HCT116 (cell line): ENCODE measurements at regions not wholly inside any gene's neighbourhood (a gene's known extent, or its start where the extent isn't known, plus 50 kb on each side); places are given as distances from the start of the nearest gene placed in this dataset.

Source experiments
- ATAC-seq: fragments of 200-7000 bp; cut with Tn5 transposase; 2 replicates; pipeline ENCODE4 v1.9.1; 2020; ENCODE audit warnings: mild to moderate bottlenecking, moderate library complexity
- BruUV-seq: library from RNA; stranded (reverse); fragments of 400-500 nt; replicated peaks from 2 replicates; lab custom pipeline; 2021; lab: Mats Ljungman, UMichigan
- CTCF ChIA-PET: fragments of 300-600 bp; sonication (Branson Sonifier 250); formaldehyde crosslinking; loops from one replicate; lab custom pipeline; 2021; ENCODE audit warnings: antibody characterized with exemption; lab: Charles Lee
- POLR2A ChIA-PET: fragments of 300-600, 350-600 bp; sonication (Branson Sonifier 250); formaldehyde crosslinking; loops from one replicate; lab custom pipeline; 2021; ENCODE audit warnings: antibody characterized with exemption; lab: Charles Lee
- RAD21 ChIA-PET, 2 experiments: fragments of 300-600 bp; sonication (Branson Sonifier 250); formaldehyde crosslinking; loops; one replicate each; lab custom pipeline; 2023; ENCODE audit warnings: low total read pairs in 2 of 2; ENCODE audit not compliant: uncharacterized antibody in 2 of 2, unreplicated experiment in 2 of 2, low non-redundant PET in 1 of 2; lab: Charles Lee
- DNase-seq: peaks from one replicate; pipeline ENCODE4 v3.0.0-alpha.2; 2010; ENCODE audit warnings: low read depth, low spot score
- H2AFZ ChIP-seq: fragments of 200-600 bp; shearing (Covaris generic), sonication (generic); 2 replicates; pipeline ENCODE4 v1.6.1; 2017; ENCODE audit warnings: low read depth, mixed run types, mixed read lengths, antibody characterized with exemption, low read length; ENCODE audit not compliant: poor library complexity, severe bottlenecking
- H3K27ac ChIP-seq: 2 replicates; pipeline ENCODE4 v1.5.1; 2012; ENCODE audit warnings: low read depth, low read length
- H3K27me3 ChIP-seq: fragments of 200-600 bp; sonication (generic); 2 replicates; pipeline ENCODE4 v1.6.1; 2016; ENCODE audit warnings: mixed run types, low read length, mixed read lengths; ENCODE audit not compliant: insufficient read depth
- H3K36me3 ChIP-seq, 2 experiments: fragments of 200-500 bp in 1 of 2; fragments of 200-600 bp in 1 of 2; sonication (Bioruptor generic) in 1 of 2; sonication (generic) in 1 of 2; 2 replicates each; pipeline versions ENCODE4 v1.5.1 to v1.6.1; 2014 to 2016; ENCODE audit warnings: low read length in 2 of 2, inconsistent platforms in 1 of 2, mixed read lengths in 1 of 2, mixed run types in 1 of 2; ENCODE audit not compliant: insufficient read depth in 2 of 2, control insufficient read depth in 1 of 2
- H3K4me1 ChIP-seq, 2 experiments: fragments of 200-600 bp in 1 of 2; sonication (generic) in 1 of 2; 2 replicates each; pipeline versions ENCODE4 v1.5.1 to v1.6.1; 2012 to 2017; ENCODE audit warnings: low read length in 2 of 2, inconsistent platforms in 1 of 2, mild to moderate bottlenecking in 1 of 2, mixed read lengths in 1 of 2, mixed run types in 1 of 2, moderate library complexity in 1 of 2; ENCODE audit not compliant: insufficient read depth in 2 of 2, control insufficient read depth in 1 of 2
- H3K4me2 ChIP-seq: fragments of 200-600 bp; sonication (generic); 2 replicates; pipeline ENCODE4 v1.6.1; 2017; ENCODE audit warnings: mixed run types, low read length, mixed read lengths
- H3K4me3 ChIP-seq, 2 experiments: fragments of 200-600 bp in 1 of 2; sonication (generic) in 1 of 2; replicated peaks in 1 of 2; 2 replicates each; pipeline ENCODE4 v1.5.1; 2011 to 2016; ENCODE audit warnings: low read length in 2 of 2, control low read depth in 1 of 2, low read depth in 1 of 2, mild to moderate bottlenecking in 1 of 2, mixed read lengths in 1 of 2, mixed run types in 1 of 2
- H3K79me2 ChIP-seq: fragments of 200-600 bp; sonication (generic); 2 replicates; pipeline ENCODE4 v1.6.1; 2017; ENCODE audit warnings: mild to moderate bottlenecking, mixed run types, low read length, moderate library complexity, mixed read lengths; ENCODE audit not compliant: insufficient read depth
- H3K9ac ChIP-seq: fragments of 200-600 bp; sonication (generic); 2 replicates; pipeline ENCODE4 v1.6.1; 2016; ENCODE audit warnings: low read length, mixed read lengths
- H3K9me2 ChIP-seq: fragments of 200-600 bp; sonication (generic), shearing (Covaris generic); 2 replicates; pipeline ENCODE4 v1.6.1; 2017; ENCODE audit warnings: mixed run types, mild to moderate bottlenecking, moderate library complexity; ENCODE audit not compliant: insufficient read depth
- H3K9me3 ChIP-seq, 2 experiments: fragments of 200-500 bp in 1 of 2; fragments of 200-600 bp in 1 of 2; sonication (Bioruptor generic) in 1 of 2; sonication (generic) in 1 of 2; 2 replicates each; pipeline ENCODE4 v1.6.1; 2014 to 2017; ENCODE audit warnings: low read length in 2 of 2, mixed read lengths in 2 of 2, inconsistent platforms in 1 of 2, low read depth in 1 of 2, mild to moderate bottlenecking in 1 of 2, mixed run types in 1 of 2, moderate library complexity in 1 of 2; ENCODE audit not compliant: control insufficient read depth in 1 of 2, insufficient read depth in 1 of 2
- H4K20me1 ChIP-seq: fragments of 200-600 bp; sonication (generic), shearing (Covaris generic); 2 replicates; pipeline ENCODE4 v1.6.1; 2017; ENCODE audit warnings: mixed run types, mild to moderate bottlenecking, moderate library complexity; ENCODE audit not compliant: insufficient read depth
- CBX3 ChIP-seq: IDR thresholded peaks from 2 replicates; pipeline ENCODE4 v1.6.1; 2012; ENCODE audit warnings: low read depth
- CEBPB ChIP-seq: IDR thresholded peaks from 2 replicates; pipeline ENCODE4 v1.6.1; 2012; ENCODE audit warnings: low read depth
- CTCF ChIP-seq, 3 experiments: fragments of 200-600 bp in 1 of 3; sonication (generic) in 1 of 3; IDR thresholded peaks in 2 of 3; conservative IDR thresholded peaks in 1 of 3; 2 replicates each; pipeline ENCODE4 v1.5.1; 2012 to 2017; ENCODE audit warnings: low read depth in 2 of 3, low read length in 2 of 3, antibody characterized with exemption in 1 of 3, borderline replicate concordance in 1 of 3, control low read depth in 1 of 3, mild to moderate bottlenecking in 1 of 3, mixed read lengths in 1 of 3, mixed run types in 1 of 3, moderate library complexity in 1 of 3; ENCODE audit not compliant: insufficient read depth in 1 of 3
- EGR1 ChIP-seq: IDR thresholded peaks from 2 replicates; pipeline ENCODE4 v1.6.1; 2012; ENCODE audit warnings: low read depth
- EZH2 ChIP-seq: fragments of 200-600 bp; sonication (generic); IDR thresholded peaks from 2 replicates; pipeline ENCODE4 v1.6.1; 2017; ENCODE audit warnings: antibody characterized with exemption, mixed run types
- EZH2phosphoT487 ChIP-seq: fragments of 200-600 bp; IDR thresholded peaks from 2 replicates; pipeline ENCODE4 v1.6.1; 2018; ENCODE audit warnings: antibody characterized with exemption, borderline replicate concordance
- JUND ChIP-seq: IDR thresholded peaks from 2 replicates; pipeline ENCODE4 v1.6.1; 2012
- POLR2A ChIP-seq: IDR thresholded peaks from 2 replicates; pipeline ENCODE4 v1.7.0; 2011; ENCODE audit warnings: borderline replicate concordance; ENCODE audit not compliant: insufficient read depth, insufficient read length; ENCODE audit errors: extremely low read depth
- RAD21 ChIP-seq: IDR thresholded peaks from 2 replicates; pipeline ENCODE4 v1.6.1; 2012; ENCODE audit warnings: low read depth, mild to moderate bottlenecking
- SIN3A ChIP-seq: IDR thresholded peaks from 2 replicates; pipeline ENCODE4 v1.6.1; 2012; ENCODE audit warnings: low read depth
- SRF ChIP-seq: IDR thresholded peaks from 2 replicates; pipeline ENCODE4 v1.6.1; 2012; ENCODE audit warnings: low read depth
- TCF7L2 ChIP-seq: IDR thresholded peaks from 2 replicates; pipeline ENCODE4 v1.7.0; 2011; ENCODE audit warnings: borderline replicate concordance, inconsistent platforms; ENCODE audit not compliant: insufficient read depth, insufficient read length; ENCODE audit errors: extremely low read depth
- YY1 ChIP-seq: IDR thresholded peaks from 2 replicates; pipeline ENCODE4 v1.6.1; 2011; ENCODE audit warnings: low read length, low read depth, moderate library complexity, mild to moderate bottlenecking; ENCODE audit not compliant: insufficient replicate concordance; ENCODE audit errors: extremely low read depth
- ZFX ChIP-seq: fragments of 450-650 bp; IDR thresholded peaks from 2 replicates; pipeline ENCODE4 v1.6.1; 2017
- ZNF274 ChIP-seq: fragments of 200-500 bp; sonication (Bioruptor generic); IDR thresholded peaks from 2 replicates; pipeline ENCODE4 v1.6.1; 2014; ENCODE audit warnings: mild to moderate bottlenecking, low read depth, low read length, inconsistent platforms
- intact Hi-C: fragments of 100-400 bp; cut with micrococcal nuclease; formaldehyde crosslinking; loops from 2 replicates; pipeline ENCODE4 v1.10.0; 2022
- TF ChIP-seq, protein P1 (sequence below): IDR thresholded peaks from 2 replicates; pipeline ENCODE4 v1.6.1; 2012; ENCODE audit warnings: low read depth
- TF ChIP-seq, protein P2 (sequence below): IDR thresholded peaks from 2 replicates; pipeline ENCODE4 v1.6.1; 2012

- no peak overlapping the region for H3K9ac ChIP-seq
- intact Hi-C loops, result no loop called here
- H3K4me2 ChIP-seq, result no peak overlapping the region
- no peak overlapping the region for H3K27ac ChIP-seq
- peaks cover 0 to 3% of the 10 kb centered on the region in 2 experiments; a peak in 2 of 4 replicates for H3K9me3 ChIP-seq
- no peak overlapping the region for H3K4me3 ChIP-seq
- no peaks in the 10 kb centered on the region for H3K36me3 ChIP-seq
- H3K27me3 ChIP-seq, result no peaks in the 10 kb centered on the region
- POLR2A ChIA-PET, result no interaction called here
- H4K20me1 ChIP-seq, result no peaks in the 10 kb centered on the region
- no peaks in the 10 kb centered on the region for H3K79me2 ChIP-seq
- TF ChIP-seq TCF7L2, result no peak
- CTCF ChIA-PET, result no interaction called here
- ATAC-seq (no peak), DNase-seq (no peak)
- H3K9me2 ChIP-seq, result no peaks in the 10 kb centered on the region
- H3K4me1 ChIP-seq, result no peaks in the 10 kb centered on the region
- RAD21 ChIA-PET, result no interaction called here
- H2AFZ ChIP-seq, result no peak overlapping the region
- BruUV-seq, result no TSS peak
Observed at GRCh38 chr3:117507958-117508357, 798.4 kb downstream of the TUSC7 start.

DNA sequence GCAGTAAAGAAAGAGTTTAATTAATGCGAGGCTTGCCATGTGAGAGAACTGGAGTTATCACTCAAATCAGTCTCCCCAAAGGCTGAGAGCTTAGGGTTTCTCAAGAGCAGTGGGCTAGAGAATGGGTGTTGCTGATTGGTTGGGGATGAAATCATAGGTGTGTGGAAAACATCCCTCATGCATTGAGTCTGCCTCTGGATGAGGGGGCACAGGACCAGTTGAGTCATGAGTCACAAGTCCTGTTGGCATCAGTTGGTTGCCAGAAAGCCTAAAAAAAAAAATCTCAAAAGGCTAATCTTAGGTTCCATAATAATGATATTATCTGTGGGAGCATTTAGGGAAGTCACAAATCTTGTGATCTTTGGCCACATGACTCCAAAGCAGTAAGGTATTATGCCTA is 800.3 kb downstream of the TUSC7 start:
- no peaks in the 10 kb centered on the region for H3K9me2 ChIP-seq
- no peaks in the 10 kb centered on the region for H3K79me2 ChIP-seq
- DNase-seq (no peak), ATAC-seq (no peak)
- H4K20me1 ChIP-seq, result no peaks in the 10 kb centered on the region
- no peak overlapping the region for H2AFZ ChIP-seq
- H3K4me1 ChIP-seq, result no peaks in the 10 kb centered on the region
- H3K9ac ChIP-seq, result no peak overlapping the region
- intact Hi-C loops, result no loop called here
- H3K4me2 ChIP-seq, result no peak overlapping the region
- H3K9me3 ChIP-seq, result peaks cover 0 to 3% of the 10 kb centered on the region in 2 experiments; a peak in 2 of 4 replicates
- ChIA-PET RAD21 (no interaction called here), POLR2A (no interaction called here), CTCF (no interaction called here)
- no TSS peak for BruUV-seq
- no peak overlapping the region for H3K4me3 ChIP-seq
- H3K36me3 ChIP-seq, result no peaks in the 10 kb centered on the region
- H3K27ac ChIP-seq, result no peak overlapping the region
- H3K27me3 ChIP-seq, result no peaks in the 10 kb centered on the region
- TF ChIP-seq, protein P1, sequence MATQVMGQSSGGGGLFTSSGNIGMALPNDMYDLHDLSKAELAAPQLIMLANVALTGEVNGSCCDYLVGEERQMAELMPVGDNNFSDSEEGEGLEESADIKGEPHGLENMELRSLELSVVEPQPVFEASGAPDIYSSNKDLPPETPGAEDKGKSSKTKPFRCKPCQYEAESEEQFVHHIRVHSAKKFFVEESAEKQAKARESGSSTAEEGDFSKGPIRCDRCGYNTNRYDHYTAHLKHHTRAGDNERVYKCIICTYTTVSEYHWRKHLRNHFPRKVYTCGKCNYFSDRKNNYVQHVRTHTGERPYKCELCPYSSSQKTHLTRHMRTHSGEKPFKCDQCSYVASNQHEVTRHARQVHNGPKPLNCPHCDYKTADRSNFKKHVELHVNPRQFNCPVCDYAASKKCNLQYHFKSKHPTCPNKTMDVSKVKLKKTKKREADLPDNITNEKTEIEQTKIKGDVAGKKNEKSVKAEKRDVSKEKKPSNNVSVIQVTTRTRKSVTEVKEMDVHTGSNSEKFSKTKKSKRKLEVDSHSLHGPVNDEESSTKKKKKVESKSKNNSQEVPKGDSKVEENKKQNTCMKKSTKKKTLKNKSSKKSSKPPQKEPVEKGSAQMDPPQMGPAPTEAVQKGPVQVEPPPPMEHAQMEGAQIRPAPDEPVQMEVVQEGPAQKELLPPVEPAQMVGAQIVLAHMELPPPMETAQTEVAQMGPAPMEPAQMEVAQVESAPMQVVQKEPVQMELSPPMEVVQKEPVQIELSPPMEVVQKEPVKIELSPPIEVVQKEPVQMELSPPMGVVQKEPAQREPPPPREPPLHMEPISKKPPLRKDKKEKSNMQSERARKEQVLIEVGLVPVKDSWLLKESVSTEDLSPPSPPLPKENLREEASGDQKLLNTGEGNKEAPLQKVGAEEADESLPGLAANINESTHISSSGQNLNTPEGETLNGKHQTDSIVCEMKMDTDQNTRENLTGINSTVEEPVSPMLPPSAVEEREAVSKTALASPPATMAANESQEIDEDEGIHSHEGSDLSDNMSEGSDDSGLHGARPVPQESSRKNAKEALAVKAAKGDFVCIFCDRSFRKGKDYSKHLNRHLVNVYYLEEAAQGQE, result no peak
- TF ChIP-seq JUND (no peak), SIN3A (no peak), CEBPB (no peak), ZFX (no peak), TCF7L2 (no peak), EGR1 (no peak), POLR2A (no peak), CBX3 (no peak), EZH2phosphoT487 (no peak), EZH2 (no peak), RAD21 (no peak), CTCF (IDR thresholded peaks at IDR 0.05 in 2 of 3, conservative IDR thresholded peaks at IDR 0.05 in 1 of 3; ENCODE audit: borderline replicate concordance in 1 of 3, insufficient read depth in 1 of 3, low read depth in 2 of 3, low read length in 2 of 3) (no peak), YY1 (no peak), ZNF274 (no peak), SRF (no peak)
- TF ChIP-seq, protein P2, sequence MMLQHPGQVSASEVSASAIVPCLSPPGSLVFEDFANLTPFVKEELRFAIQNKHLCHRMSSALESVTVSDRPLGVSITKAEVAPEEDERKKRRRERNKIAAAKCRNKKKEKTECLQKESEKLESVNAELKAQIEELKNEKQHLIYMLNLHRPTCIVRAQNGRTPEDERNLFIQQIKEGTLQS, result no peak
